ENCODE measurements at regions not wholly inside any gene's neighbourhood (a gene's known extent, or its start where the extent isn't known, plus 50 kb on each side); places are given as distances from the start of the nearest gene placed in this dataset.
"Not testable (repeated sequence)": the region's sequence is repeated elsewhere in the genome, so short reads cannot be mapped to it uniquely, and the experiment has no call there.

- FAIRE-seq = no peak
Measured at GRCh38 chr7:81420526-81421226, 349.2 kb downstream of the HGF start.

GRCh38 chr7:81419731-81420130 is 350.1 kb downstream of the HGF start:
- FAIRE-seq = no peak

GRCh38 chr7:81416659-81417058 is 353.2 kb downstream of the HGF start:
- FAIRE-seq = no peak

- FAIRE-seq = no peak
Measured at GRCh38 chr7:81415181-81415580, 354.7 kb downstream of the HGF start.

- no peak for FAIRE-seq
Measured at GRCh38 chr7:81414411-81414810, 355.4 kb downstream of the HGF start.

DNA sequence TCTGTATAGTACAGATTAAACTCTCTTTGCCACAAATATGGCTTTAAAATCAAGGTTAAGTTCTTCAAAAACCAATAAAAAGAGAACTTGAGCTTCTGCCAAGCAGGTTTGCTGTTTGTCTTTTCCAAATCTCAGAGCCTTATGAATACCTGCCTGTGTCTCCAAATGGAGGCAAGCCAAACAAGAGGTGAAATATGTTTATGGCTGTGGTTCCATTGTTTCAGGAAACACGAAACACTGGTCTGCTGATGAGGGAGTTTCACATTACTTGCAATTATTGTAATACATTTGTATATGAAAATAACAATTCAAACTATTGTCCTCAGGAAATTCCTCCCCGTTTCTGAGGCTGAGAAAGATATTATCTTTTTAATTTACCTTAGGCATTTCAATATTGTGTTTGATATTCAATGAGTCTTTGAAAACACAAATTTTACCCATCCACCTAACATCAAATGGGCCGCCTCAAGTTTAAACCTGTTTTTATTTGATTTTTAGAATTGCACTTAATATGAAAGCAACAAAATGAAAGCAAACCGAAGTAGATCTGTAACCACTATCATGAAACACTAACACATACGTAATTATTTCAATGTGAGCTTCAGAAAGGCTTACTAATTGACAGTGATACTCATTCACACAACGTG is 359.3 kb downstream of the HGF start:
- FAIRE-seq = no peak

- no peak for FAIRE-seq
Measured at GRCh38 chr7:81408728-81409127, 361.1 kb downstream of the HGF start.

DNA sequence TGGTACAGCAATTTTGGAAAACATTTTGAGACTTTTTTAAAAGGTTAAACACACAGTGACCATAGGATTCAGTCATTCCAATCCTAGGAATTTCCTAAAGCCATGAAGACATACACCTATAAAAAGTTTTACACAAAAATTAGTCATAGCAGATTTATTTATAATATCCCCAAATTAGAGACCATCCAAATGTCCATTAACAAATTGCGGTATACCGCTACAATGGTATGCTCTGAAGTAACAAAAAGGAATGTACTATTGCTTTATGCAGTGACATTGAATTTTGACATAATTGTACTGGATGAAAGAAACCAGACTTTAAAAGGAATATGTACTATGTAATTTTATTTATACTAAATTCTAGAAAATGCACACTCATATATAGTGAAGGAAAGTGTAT is 362.8 kb downstream of the HGF start:
- FAIRE-seq = no peak

DNA sequence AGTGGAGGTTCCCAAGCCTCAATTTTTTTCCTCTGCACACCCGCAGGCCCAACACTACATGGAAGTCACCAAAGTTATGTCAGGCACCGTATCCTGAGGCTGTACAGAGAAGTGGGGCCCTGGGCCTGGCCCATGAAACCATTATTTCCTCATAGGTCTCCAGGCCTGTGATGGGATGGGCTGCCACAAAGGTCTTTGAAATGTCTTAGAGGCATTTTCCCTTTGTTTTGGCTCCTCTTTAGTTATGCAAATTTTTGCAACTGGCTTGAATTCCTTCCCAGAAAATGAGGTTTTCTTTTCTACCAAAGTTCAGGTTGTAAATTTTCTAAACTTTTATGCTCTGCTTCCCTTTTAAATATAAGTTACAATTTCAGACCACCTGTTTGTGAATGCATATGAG is 365.2 kb downstream of the HGF start:
- FAIRE-seq = no peak

GRCh38 chr7:81402227-81402626 is 367.6 kb downstream of the HGF start:
- FAIRE-seq = no peak

DNA sequence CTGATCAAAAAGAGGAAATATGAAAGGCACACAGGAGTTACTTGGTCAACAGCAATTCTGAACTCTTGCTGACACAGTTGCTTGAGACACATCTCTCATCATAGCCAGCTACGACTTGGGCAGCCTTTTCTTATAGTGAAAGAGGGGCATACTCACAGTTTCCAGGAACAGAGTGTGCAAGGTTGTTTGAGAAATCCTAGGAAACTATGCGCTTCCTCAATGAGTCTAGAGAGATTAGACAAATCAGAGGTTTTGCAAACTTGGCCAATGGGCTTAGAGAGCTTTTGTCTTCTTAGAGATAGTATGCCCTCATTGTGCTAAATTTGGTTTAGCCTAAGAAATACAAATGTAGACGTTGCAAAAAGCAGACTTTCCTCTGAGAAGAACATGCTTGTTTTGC is 370.4 kb downstream of the HGF start:
- no peak for FAIRE-seq

- peak; percentile 30 for FAIRE-seq
Measured at GRCh38 chr7:81394029-81394428, 375.8 kb downstream of the HGF start.

GRCh38 chr7:81393018-81393417 is 376.8 kb downstream of the HGF start:
- no peak for FAIRE-seq

DNA sequence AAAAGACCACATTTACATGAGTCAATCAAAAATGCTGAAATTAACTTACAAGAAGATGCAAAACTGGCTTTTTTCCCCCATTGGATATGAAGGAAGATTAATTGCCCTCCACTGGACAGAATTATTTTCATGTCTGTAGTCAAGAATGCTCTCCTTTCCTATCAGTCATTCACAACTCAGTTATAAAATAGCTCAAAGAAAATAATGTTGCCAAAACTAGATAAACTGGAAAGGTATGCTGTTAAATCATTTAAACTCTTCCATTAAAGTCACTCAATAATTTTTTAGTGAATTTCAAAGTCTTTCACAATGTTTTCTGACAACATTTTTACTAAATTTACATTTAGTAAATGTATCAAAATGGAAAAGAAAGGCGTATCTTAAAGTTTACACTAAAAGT is 384.5 kb downstream of the HGF start:
- FAIRE-seq = no peak

DNA sequence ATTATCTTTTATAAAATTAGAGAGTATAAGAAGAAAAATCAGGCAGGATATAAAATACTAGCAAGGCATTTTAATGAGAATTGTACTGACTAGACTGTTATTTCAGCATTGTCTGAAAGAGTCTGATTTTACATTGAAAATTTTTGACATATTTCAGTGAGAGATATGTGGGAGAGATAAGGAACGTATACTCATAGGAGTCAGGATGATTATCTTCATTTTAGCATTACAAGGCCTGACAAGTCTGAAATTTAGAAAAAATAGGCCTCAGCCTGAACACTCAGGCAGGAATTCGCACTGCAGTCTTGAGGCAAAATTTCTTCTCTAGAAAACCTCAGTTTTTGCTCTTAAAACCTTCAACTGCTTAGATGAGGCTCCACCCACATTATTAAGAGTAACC is 386.0 kb downstream of the HGF start:
- FAIRE-seq = no peak

GRCh38 chr7:81374641-81375040 is 395.2 kb downstream of the HGF start:
- FAIRE-seq = not testable (repeated sequence)

DNA sequence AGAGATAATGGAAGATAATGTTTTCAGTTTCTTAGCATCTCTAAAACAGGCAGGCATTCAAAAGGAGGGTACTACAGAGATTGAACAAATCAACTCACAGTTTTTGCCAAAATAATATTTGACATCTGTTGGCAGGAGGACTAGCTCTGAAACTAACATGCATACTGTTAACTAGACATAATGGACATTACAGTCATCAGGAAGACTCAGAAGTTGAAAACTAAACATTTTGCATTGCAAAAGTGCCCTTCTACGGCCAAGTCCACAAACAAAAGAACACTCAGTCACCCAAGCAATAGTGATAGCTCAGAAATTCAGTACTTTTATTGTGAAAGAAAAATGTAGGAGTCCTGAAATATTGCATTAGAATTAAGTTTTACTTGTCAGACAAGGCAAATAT is 399.0 kb downstream of the HGF start:
- FAIRE-seq = no peak

GRCh38 chr7:81367326-81367931 is 402.4 kb downstream of the HGF start:
- FAIRE-seq = no peak

DNA sequence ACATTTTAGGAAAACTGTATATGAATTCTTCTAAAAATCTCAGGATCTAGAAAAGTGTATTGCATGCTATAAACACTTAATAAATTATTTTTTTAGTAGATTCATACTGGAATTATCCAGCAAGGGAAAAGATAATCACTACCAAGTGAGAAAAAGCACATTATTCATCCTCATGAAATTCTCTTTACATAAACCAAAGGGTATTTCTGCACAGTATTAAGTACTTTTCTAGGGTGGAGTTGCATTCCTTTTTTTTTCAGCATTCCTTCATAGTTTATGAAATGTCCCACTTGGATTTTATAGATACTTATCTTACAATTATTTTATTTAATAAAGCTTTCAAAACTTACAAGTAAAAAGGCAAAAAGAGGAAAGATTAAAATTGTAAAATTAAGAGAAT is 403.3 kb downstream of the HGF start:
- no peak for FAIRE-seq

DNA sequence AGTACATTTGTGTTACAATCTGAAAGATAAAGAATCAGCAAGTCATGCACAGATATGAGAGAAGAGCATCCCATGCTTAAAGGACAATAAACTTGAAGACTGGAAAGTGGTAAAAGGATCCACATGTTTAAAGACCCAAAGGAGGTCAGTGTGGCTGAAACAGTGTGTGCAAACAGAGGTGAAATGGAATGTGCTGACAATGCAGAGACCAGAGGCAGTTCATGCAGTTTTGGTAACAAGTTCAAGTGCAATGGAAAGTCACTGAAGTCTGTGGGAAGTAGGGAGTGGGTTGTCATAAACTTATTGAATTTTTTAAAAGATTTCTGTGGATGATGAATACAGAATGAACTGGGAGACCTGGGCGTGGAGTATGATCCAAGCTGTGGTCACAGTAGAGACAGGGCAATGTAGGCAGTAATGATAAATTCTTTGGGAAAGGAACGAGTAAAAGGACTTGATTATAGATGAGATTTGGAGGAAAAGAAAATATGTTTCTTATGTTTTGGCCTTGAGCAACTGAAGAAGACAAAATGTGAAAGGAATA is 408.0 kb downstream of the HGF start:
- FAIRE-seq = no peak

DNA sequence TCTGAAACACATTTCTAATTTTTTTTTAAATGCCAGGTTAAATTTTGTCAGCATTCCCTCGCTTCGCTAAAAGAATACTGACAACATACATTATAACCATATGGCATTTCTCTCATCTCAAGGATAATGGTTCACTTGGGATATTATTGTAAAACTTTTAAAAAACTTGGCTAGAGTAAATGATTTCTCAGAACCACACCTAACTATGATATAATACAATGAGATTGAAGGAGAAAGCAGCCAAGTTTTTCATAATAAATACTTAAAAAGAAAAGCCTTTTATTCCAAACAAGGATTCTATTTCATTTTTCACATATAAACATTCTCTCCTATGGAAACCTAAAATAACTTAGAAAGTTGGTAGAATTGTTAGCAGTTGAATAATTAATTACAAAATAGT is 413.9 kb downstream of the HGF start:
- no peak for FAIRE-seq

GRCh38 chr7:81349044-81349443 is 420.8 kb downstream of the HGF start:
- FAIRE-seq = no peak

DNA sequence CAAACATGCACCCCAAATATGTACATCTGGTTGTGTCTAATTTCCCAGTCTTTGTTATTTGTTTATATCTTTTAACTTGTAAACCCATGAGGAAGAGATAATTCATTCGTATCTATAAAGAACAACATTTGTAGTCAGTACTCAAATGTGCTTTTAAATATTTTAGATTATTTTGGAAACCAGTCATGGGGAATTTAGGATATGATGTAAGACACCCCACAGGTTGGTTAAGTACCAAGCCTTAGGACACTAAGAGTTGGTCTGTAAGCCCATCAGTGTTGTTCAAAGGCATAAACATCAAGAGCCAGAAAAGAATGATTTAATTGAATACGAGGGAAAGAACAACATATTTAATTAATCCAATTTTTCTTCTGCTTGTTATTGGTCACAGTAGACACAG is 421.1 kb upstream of the SEMA3C start:
- no peak for FAIRE-seq

GRCh38 chr7:81333536-81333935 is 414.7 kb upstream of the SEMA3C start:
- FAIRE-seq = no peak

Data from G401.6 (cell line).